Retinal pigment epithelial cell (primary cell): ENCODE measurements at regions not wholly inside any gene's neighbourhood (a gene's known extent, or its start where the extent isn't known, plus 50 kb on each side); places are given as distances from the start of the nearest gene placed in this dataset.

Experiments used
- DNase-seq: peaks from one replicate; pipeline ENCODE4 v3.0.0-alpha.2; 2010; ENCODE audit warnings: low read depth
- H3K4me3 ChIP-seq: 2 replicates; pipeline ENCODE4 v1.5.1; 2011; ENCODE audit warnings: mild to moderate bottlenecking, low read length, control low read depth, moderate library complexity
- TF ChIP-seq, protein P1 (sequence below): conservative IDR thresholded peaks from 2 replicates; pipeline ENCODE4 v1.5.1; 2011; ENCODE audit warnings: low read depth, low read length, control low read depth, inconsistent platforms

DNA sequence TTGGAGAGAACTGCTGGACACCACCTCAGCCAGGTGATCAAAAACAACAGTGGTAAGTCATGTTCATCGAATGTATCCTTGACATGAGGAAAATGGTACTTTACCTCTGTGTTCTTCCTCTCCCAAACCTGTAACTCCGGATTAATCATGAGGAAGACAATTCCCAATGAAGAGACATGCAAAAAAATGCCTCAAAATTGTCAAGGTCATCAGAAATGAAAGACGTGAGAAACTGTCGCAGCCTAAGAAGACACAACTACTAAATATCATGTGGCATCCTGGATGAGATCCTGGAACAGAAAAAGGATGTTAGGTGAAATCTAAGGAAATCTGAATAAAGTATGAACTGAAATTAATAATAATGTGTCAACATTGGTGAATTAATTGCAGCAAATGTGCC lies 178.4 kb downstream of the LACC1 start:
- no peak for DNase-seq
- H3K4me3 ChIP-seq: no peak overlapping the region
- TF ChIP-seq, protein P1, sequence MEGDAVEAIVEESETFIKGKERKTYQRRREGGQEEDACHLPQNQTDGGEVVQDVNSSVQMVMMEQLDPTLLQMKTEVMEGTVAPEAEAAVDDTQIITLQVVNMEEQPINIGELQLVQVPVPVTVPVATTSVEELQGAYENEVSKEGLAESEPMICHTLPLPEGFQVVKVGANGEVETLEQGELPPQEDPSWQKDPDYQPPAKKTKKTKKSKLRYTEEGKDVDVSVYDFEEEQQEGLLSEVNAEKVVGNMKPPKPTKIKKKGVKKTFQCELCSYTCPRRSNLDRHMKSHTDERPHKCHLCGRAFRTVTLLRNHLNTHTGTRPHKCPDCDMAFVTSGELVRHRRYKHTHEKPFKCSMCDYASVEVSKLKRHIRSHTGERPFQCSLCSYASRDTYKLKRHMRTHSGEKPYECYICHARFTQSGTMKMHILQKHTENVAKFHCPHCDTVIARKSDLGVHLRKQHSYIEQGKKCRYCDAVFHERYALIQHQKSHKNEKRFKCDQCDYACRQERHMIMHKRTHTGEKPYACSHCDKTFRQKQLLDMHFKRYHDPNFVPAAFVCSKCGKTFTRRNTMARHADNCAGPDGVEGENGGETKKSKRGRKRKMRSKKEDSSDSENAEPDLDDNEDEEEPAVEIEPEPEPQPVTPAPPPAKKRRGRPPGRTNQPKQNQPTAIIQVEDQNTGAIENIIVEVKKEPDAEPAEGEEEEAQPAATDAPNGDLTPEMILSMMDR: no peak

DNA sequence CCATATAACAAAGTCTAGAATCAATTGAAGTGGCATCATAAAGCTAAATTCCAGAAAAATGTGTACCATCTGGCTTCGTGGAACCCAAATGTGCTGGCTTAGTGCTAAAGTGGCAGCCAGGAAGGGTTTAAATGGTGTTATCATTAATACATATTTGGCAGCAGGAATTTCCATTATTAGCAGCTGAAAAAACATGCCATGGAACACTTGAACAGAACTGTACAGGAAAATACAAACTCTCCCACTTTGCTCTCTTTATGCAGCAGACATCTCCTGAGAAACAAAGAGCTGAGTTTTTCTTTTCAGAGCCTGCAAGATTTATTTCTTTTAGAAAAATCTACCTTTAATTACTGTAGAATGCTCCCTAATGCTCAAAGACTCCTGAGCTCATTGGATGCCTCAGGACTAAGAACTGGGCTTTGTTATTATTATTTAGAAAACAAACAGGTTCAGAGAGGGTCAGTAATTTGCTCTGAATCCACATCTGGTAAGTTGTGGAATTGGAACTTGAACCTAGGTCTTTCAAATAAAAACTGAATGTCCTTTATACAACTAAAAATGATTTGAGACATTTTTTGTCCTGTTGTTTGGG lies 179.0 kb downstream of the LACC1 start:
- TF ChIP-seq, protein P1: no peak
- no peak overlapping the region for H3K4me3 ChIP-seq
- DNase-seq: no peak

DNA sequence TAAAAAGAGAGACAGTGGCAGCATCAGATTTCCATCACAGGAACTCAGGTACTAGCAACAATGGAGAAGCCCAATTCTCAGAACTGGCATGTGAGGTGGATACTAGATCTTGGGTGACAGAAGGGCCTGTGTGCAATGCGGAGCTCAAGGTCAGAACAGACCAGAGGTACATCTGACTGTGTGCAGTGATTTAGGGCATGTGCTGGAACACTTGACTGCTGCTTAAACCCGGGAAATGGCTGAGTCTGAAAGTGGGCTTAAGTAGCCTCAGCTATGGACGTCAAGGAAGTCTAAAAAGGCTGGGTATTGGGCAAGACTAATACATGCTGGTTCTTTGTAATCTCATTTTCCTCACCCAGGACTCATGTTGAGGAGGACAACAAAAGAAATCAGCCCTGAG lies 182.2 kb downstream of the LACC1 start:
- DNase-seq: no peak
- H3K4me3 ChIP-seq: no peak overlapping the region
- TF ChIP-seq, protein P1: no peak

DNA sequence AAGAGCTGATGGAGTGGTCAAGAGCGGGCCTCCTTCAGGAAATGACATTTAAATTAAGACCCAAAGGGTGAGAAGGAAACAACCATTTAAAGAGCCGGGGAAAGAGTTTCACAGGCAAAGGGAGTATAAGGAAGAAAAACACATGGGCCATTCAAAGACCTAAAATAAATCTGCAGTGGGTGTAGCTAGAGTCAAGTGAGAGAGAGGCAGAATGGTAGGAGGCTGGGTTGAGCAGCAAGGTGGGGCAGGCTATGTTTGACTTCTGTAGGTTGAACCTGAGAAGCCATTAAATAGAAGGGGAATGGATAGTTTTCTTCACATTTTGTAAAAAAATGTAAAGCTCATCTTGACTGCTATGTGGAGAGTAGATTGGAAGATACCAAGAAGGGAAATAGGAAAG lies 183.8 kb downstream of the LACC1 start:
- TF ChIP-seq, protein P1: no peak
- DNase-seq: no peak
- H3K4me3 ChIP-seq: no peak overlapping the region

DNA sequence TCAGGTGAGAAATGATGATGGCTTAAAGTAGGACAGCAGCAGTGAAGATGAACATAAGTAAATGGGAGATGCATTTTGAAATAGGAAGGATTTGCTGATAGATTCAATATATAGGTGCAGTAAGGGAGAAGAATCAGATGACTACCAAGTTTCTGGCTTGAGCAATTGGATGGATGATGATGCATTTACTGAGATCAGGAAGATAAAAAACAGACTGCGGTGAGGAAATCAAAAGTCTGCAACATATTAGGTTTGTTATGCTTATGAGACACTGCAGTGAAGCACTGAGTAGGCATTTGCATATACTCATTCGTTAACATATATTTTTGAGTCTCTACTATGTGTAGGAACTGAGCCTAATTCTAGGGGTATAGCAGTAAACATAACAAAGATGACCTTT lies 184.2 kb downstream of the LACC1 start:
- no peak overlapping the region for H3K4me3 ChIP-seq
- TF ChIP-seq, protein P1: no peak
- DNase-seq: no peak

DNA sequence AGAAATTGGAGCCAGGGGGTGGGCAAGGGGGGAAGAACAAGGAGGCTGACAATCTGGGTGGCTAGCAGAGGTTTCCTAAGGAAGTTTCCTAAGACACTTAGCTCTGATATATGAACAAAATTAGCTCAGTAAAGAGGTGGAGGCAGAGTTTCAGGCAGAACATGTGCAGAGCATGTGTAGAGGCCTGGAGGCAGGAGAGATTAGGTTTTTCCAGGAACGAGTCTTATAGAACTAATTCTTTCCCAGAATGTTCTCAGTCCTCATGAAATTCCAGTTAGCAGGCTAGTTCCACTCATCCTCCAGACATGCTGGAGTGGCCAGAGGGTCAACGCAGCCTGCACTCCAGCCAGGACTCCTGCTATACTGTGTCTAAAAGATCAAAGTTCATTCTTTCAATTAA lies 184.7 kb downstream of the LACC1 start:
- H3K4me3 ChIP-seq: no peak overlapping the region
- DNase-seq: no peak
- TF ChIP-seq, protein P1: no peak

DNA sequence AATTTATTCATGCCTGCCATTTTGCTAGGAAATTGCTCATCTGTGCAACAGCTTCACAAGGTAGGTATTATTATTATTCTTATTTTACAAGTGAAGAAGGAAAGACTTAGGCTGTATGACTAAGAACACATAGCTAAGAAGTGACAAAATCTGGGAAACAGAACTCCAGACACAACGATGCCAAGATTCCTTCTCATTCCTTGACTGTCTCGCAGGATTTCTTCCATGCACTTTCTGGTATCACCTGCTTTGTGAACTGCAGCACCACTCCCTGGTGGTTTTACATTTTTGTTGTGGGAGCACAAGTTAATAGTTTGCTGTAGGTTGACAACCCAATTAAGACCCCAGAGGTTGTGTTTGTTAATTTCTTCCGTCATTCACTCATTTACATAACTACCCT lies 188.5 kb downstream of the LACC1 start:
- H3K4me3 ChIP-seq: no peak overlapping the region
- DNase-seq: peak; percentile 43
- TF ChIP-seq, protein P1: peak; percentile 16
